HepG2 (cell line): ENCODE measurements at regions not wholly inside any gene's neighbourhood (a gene's known extent, or its start where the extent isn't known, plus 50 kb on each side); places are given as distances from the start of the nearest gene placed in this dataset.

Experiments used
- ATAC-seq: fragments of 200-7000 bp; cut with Tn5 transposase; 3 replicates; pipeline ENCODE4 v1.9.1; 2020; ENCODE audit warnings: mild to moderate bottlenecking, moderate library complexity
- BruUV-seq: library from RNA; stranded (reverse); fragments of 400-500 nt; replicated peaks from 2 replicates; lab custom pipeline; 2021; lab: Mats Ljungman, UMichigan
- CTCF ChIA-PET: fragments of 300-600 bp; formaldehyde crosslinking; extraction: SDS; loops from one replicate; lab custom pipeline; 2021; ENCODE audit warnings: low total read pairs, inconsistent platforms, low intra/inter-chr PET ratio; lab: Yijun Ruan, JAX
- POLR2A ChIA-PET: fragments of 350-600 bp; sonication (Branson Sonifier 250); formaldehyde crosslinking; loops from one replicate; lab custom pipeline; 2020; ENCODE audit warnings: antibody characterized with exemption, inconsistent platforms; lab: Yijun Ruan, JAX
- DNase-seq: peaks from one replicate; pipeline ENCODE4 v3.0.0-alpha.2; 2015; ENCODE audit warnings: low spot score
- FAIRE-seq: peaks from 3 replicates; lab custom pipeline; 2011; peaks lifted over from hg19 to GRCh38; lab: Jason Lieb, UNC
- H2AFZ ChIP-seq: one replicate; pipeline ENCODE4 v1.6.1; 2011; ENCODE audit warnings: low read length, inconsistent platforms
- H3K27ac ChIP-seq: fragments of 300-600 bp; 3 replicates; pipeline ENCODE4 v1.8.0; 2011; ENCODE audit warnings: mixed run types, mild to moderate bottlenecking, mixed read lengths, low read length, inconsistent platforms; ENCODE audit not compliant: insufficient read depth; ENCODE audit errors: extremely low read length
- H3K27me3 ChIP-seq, 2 experiments: fragments of 200-600 bp in 1 of 2; 2 replicates in 1 of 2; 3 replicates in 1 of 2; pipeline versions ENCODE4 v1.6.0 to v1.8.0; 2011; ENCODE audit warnings: low read length in 2 of 2, mild to moderate bottlenecking in 2 of 2, moderate library complexity in 2 of 2, inconsistent platforms in 1 of 2; ENCODE audit not compliant: insufficient read depth in 2 of 2, control insufficient read depth in 1 of 2
- H3K36me3 ChIP-seq, 2 experiments: fragments of 200-600 bp in 1 of 2; replicated peaks in 1 of 2; 2 replicates in 1 of 2; 3 replicates in 1 of 2; pipeline versions ENCODE4 v1.5.1 to v1.8.0; 2011; ENCODE audit warnings: low read length in 2 of 2, inconsistent platforms in 1 of 2; ENCODE audit not compliant: insufficient read depth in 2 of 2, control insufficient read depth in 1 of 2
- H3K4me1 ChIP-seq: 2 replicates; pipeline ENCODE4 v1.5.1; 2012; ENCODE audit warnings: low read length, inconsistent platforms; ENCODE audit not compliant: insufficient read depth
- H3K4me2 ChIP-seq: 2 replicates; pipeline ENCODE4 v1.6.0; 2011; ENCODE audit warnings: low read depth, low read length, inconsistent platforms
- H3K4me3 ChIP-seq, 3 experiments: fragments of 200-600 bp in 1 of 3; sonication (generic), shearing (Covaris generic) in 1 of 3; replicated peaks in 1 of 3; 2 replicates each; pipeline ENCODE4 v1.5.1; 2011 to 2016; ENCODE audit warnings: low read length in 3 of 3, inconsistent platforms in 2 of 3, low read depth in 2 of 3, mild to moderate bottlenecking in 2 of 3, control low read depth in 1 of 3, mixed read lengths in 1 of 3; ENCODE audit not compliant: insufficient read depth in 1 of 3
- H3K79me2 ChIP-seq: one replicate; pipeline ENCODE4 v1.6.1; 2011; ENCODE audit warnings: low read length, inconsistent platforms; ENCODE audit not compliant: insufficient read depth
- H3K9ac ChIP-seq: 2 replicates; pipeline ENCODE4 v1.6.0; 2011; ENCODE audit warnings: mild to moderate bottlenecking, low read depth, low read length, inconsistent platforms; ENCODE audit not compliant: insufficient read depth
- H3K9me3 ChIP-seq: 2 replicates; pipeline ENCODE4 v1.5.1; 2012; ENCODE audit warnings: mild to moderate bottlenecking, low read length
- H4K20me1 ChIP-seq: 2 replicates; pipeline ENCODE4 v1.6.0; 2011; ENCODE audit warnings: inconsistent platforms, mild to moderate bottlenecking, low read length, moderate library complexity; ENCODE audit not compliant: insufficient read depth
- CC2D1A ChIP-seq: sonication (generic); formaldehyde crosslinking; IDR thresholded peaks from 2 replicates; pipeline ENCODE4 v1.8.1; 2023; ENCODE audit warnings: mild to moderate bottlenecking, missing genetic modification reagents
- DPF2 ChIP-seq: sonication (generic); formaldehyde crosslinking; IDR thresholded peaks from 2 replicates; pipeline ENCODE4 v1.4.0; 2020; ENCODE audit warnings: mild to moderate bottlenecking, low read depth, missing genetic modification reagents, borderline replicate concordance
- HCFC1 ChIP-seq: fragments of 150-350 bp; IDR thresholded peaks from 2 replicates; pipeline ENCODE4 v1.6.1; 2014; ENCODE audit warnings: low read depth, low read length
- IRX3 ChIP-seq: sonication (generic); formaldehyde crosslinking; IDR thresholded peaks from 2 replicates; pipeline ENCODE4 v1.8.1; 2023; ENCODE audit warnings: mild to moderate bottlenecking, low read depth, missing genetic modification reagents, borderline replicate concordance
- ISX ChIP-seq: sonication (generic); formaldehyde crosslinking; conservative IDR thresholded peaks from 2 replicates; pipeline ENCODE4 v1.5.0; 2020; ENCODE audit warnings: missing genetic modification reagents
- NCOA2 ChIP-seq: sonication (generic); formaldehyde crosslinking; IDR thresholded peaks from 2 replicates; pipeline ENCODE4 v1.8.0; 2022; ENCODE audit warnings: inconsistent platforms
- POLR2A ChIP-seq, 2 experiments: IDR thresholded peaks; 2 replicates each; pipeline ENCODE4 v1.6.1; 2011; ENCODE audit warnings: low read depth in 2 of 2, low read length in 2 of 2, mild to moderate bottlenecking in 1 of 2, moderate library complexity in 1 of 2; ENCODE audit not compliant: insufficient read depth in 1 of 2
- REST ChIP-seq, 2 experiments: IDR thresholded peaks; 2 replicates each; pipeline ENCODE4 v1.6.1; 2011 to 2012; ENCODE audit warnings: low read length in 2 of 2, borderline replicate concordance in 1 of 2, low read depth in 1 of 2, mild to moderate bottlenecking in 1 of 2, moderate library complexity in 1 of 2
- SMAD1 ChIP-seq: sonication (generic); formaldehyde crosslinking; IDR thresholded peaks from 2 replicates; pipeline ENCODE4 v1.4.0; 2020; ENCODE audit warnings: missing genetic modification reagents, low read depth, mild to moderate bottlenecking, borderline replicate concordance
- SNAPC2 ChIP-seq: sonication (generic); formaldehyde crosslinking; IDR thresholded peaks from 2 replicates; pipeline ENCODE4 v1.8.1; 2022; ENCODE audit warnings: mild to moderate bottlenecking, missing genetic modification reagents
- ZBTB2 ChIP-seq: sonication (generic); formaldehyde crosslinking; IDR thresholded peaks from 2 replicates; pipeline ENCODE4 v1.8.0; 2022; ENCODE audit warnings: low read depth, missing genetic modification reagents
- ZBTB3 ChIP-seq: sonication (generic); formaldehyde crosslinking; IDR thresholded peaks from 2 replicates; pipeline ENCODE4 v1.4.0; 2020; ENCODE audit warnings: low read depth, mild to moderate bottlenecking, moderate library complexity, missing genetic modification reagents, borderline replicate concordance
- ZNF17 ChIP-seq: sonication (generic); formaldehyde crosslinking; IDR thresholded peaks from 2 replicates; pipeline ENCODE4 v1.5.0; 2020; ENCODE audit warnings: mild to moderate bottlenecking, missing genetic modification reagents
- ZNF496 ChIP-seq: sonication (generic); formaldehyde crosslinking; IDR thresholded peaks from 2 replicates; pipeline ENCODE4 v1.8.1; 2023; ENCODE audit warnings: mild to moderate bottlenecking, moderate library complexity, missing genetic modification reagents; ENCODE audit not compliant: insufficient replicate concordance
- ZNF550 ChIP-seq: sonication (generic); formaldehyde crosslinking; IDR thresholded peaks from 2 replicates; pipeline ENCODE4 v1.4.0; 2020; ENCODE audit warnings: mild to moderate bottlenecking, missing genetic modification reagents, borderline replicate concordance
- WGBS: methylation state at CpG from one replicate; pipeline ENCODE4 v1.1.6; 2017; ENCODE audit warnings: low lambda C conversion rate; 5-methylcytosine and 5-hydroxymethylcytosine counted together
- in situ Hi-C: cut with HindIII; loops from 2 replicates; pipeline ENCODE4 v1.10.0; 2017; ENCODE audit warnings: low pct_unique_long_range_greater_than_20kb; ENCODE audit not compliant: extremely low pct_ligation_motif_present
- intact Hi-C: fragments of 100-400 bp; cut with micrococcal nuclease; formaldehyde crosslinking; loops from one replicate; pipeline ENCODE4 v1.10.0; 2022; ENCODE audit not compliant: unreplicated experiment
- TF ChIP-seq, protein P1 (sequence below): sonication (generic); formaldehyde crosslinking; IDR thresholded peaks from 2 replicates; pipeline ENCODE4 v1.8.0; 2022; ENCODE audit warnings: missing genetic modification reagents, mild to moderate bottlenecking, moderate library complexity, borderline replicate concordance
- TF ChIP-seq, protein P2 (sequence below): sonication (generic); formaldehyde crosslinking; IDR thresholded peaks from 2 replicates; pipeline ENCODE4 v1.5.0; 2020; ENCODE audit warnings: mild to moderate bottlenecking, missing genetic modification reagents

GRCh38 chr3:8338424-8338823, 163.2 kb upstream of the LMCD1 start:
- H3K4me3 ChIP-seq: no peak overlapping the region
- no peak overlapping the region for H3K4me2 ChIP-seq
- FAIRE-seq (no peak), ATAC-seq (no peak), DNase-seq (no peak)
- ChIA-PET POLR2A (no interaction called here), CTCF (no interaction called here)
- TF ChIP-seq ISX: no peak
- TF ChIP-seq ZNF550 (CRISPR knock-in tag): no peak
- TF ChIP-seq HCFC1: no peak
- TF ChIP-seq, protein P1, sequence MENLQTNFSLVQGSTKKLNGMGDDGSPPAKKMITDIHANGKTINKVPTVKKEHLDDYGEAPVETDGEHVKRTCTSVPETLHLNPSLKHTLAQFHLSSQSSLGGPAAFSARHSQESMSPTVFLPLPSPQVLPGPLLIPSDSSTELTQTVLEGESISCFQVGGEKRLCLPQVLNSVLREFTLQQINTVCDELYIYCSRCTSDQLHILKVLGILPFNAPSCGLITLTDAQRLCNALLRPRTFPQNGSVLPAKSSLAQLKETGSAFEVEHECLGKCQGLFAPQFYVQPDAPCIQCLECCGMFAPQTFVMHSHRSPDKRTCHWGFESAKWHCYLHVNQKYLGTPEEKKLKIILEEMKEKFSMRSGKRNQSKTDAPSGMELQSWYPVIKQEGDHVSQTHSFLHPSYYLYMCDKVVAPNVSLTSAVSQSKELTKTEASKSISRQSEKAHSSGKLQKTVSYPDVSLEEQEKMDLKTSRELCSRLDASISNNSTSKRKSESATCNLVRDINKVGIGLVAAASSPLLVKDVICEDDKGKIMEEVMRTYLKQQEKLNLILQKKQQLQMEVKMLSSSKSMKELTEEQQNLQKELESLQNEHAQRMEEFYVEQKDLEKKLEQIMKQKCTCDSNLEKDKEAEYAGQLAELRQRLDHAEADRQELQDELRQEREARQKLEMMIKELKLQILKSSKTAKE (CRISPR knock-in tag): no peak
- no peak for TF ChIP-seq ZNF496
- TF ChIP-seq SNAPC2 (CRISPR knock-in tag): no peak
- TF ChIP-seq POLR2A (IDR thresholded peaks at IDR 0.05; ENCODE audit: insufficient read depth in 1 of 2, low read depth in 2 of 2, low read length in 2 of 2): no peak
- TF ChIP-seq DPF2 (CRISPR knock-in tag): no peak
- TF ChIP-seq ZBTB3 (CRISPR knock-in tag): no peak
- no peak for TF ChIP-seq CC2D1A (CRISPR knock-in tag)
- TF ChIP-seq ZBTB2: no peak
- no peak for TF ChIP-seq SMAD1 (CRISPR knock-in tag)
- TF ChIP-seq, protein P2, sequence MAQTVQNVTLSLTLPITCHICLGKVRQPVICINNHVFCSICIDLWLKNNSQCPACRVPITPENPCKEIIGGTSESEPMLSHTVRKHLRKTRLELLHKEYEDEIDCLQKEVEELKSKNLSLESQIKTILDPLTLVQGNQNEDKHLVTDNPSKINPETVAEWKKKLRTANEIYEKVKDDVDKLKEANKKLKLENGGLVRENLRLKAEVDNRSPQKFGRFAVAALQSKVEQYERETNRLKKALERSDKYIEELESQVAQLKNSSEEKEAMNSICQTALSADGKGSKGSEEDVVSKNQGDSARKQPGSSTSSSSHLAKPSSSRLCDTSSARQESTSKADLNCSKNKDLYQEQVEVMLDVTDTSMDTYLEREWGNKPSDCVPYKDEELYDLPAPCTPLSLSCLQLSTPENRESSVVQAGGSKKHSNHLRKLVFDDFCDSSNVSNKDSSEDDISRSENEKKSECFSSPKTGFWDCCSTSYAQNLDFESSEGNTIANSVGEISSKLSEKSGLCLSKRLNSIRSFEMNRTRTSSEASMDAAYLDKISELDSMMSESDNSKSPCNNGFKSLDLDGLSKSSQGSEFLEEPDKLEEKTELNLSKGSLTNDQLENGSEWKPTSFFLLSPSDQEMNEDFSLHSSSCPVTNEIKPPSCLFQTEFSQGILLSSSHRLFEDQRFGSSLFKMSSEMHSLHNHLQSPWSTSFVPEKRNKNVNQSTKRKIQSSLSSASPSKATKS (CRISPR knock-in tag): no peak
- no peak for TF ChIP-seq IRX3 (CRISPR knock-in tag)
- no peak for TF ChIP-seq NCOA2 (CRISPR knock-in tag)
- no peak for TF ChIP-seq ZNF17 (CRISPR knock-in tag)
- TF ChIP-seq REST (IDR thresholded peaks at IDR 0.05; ENCODE audit: borderline replicate concordance in 1 of 2, low read depth in 1 of 2, low read length in 2 of 2): no peak
- no peak overlapping the region for H2AFZ ChIP-seq
- no peaks in the 10 kb centered on the region for H3K79me2 ChIP-seq
- in situ Hi-C loops (no loop called here), intact Hi-C loops (no loop called here)
- no peak overlapping the region for H3K27ac ChIP-seq
- H3K4me1 ChIP-seq: no peaks in the 10 kb centered on the region
- no peaks in the 10 kb centered on the region for H4K20me1 ChIP-seq
- 26% methylated on average over 2 of the region's 2 CpGs for WGBS
- no peak overlapping the region for H3K9ac ChIP-seq
- H3K36me3 ChIP-seq: no peaks in the 10 kb centered on the region
- no peaks in the 10 kb centered on the region for H3K9me3 ChIP-seq
- BruUV-seq: no TSS peak
- no peaks in the 10 kb centered on the region for H3K27me3 ChIP-seq
